Tibial nerve (tissue), 4 donors: ENCODE measurements at regions not wholly inside any gene's neighbourhood (a gene's known extent, or its start where the extent isn't known, plus 50 kb on each side); places are given as distances from the start of the nearest gene placed in this dataset.

Experiments used
- EP300 ChIP-seq, 2 donors: sonication (generic); formaldehyde crosslinking; IDR thresholded peaks; one replicate each; pipeline ENCODE4 v1.6.1; 2017; ENCODE audit warnings: antibody characterized with exemption in 2 of 2, mild to moderate bottlenecking in 1 of 2
- POLR2A ChIP-seq, 2 donors: fragments of 450-650 bp; IDR thresholded peaks; one replicate each; pipeline ENCODE4 v1.6.1; 2017; ENCODE audit warnings: antibody characterized with exemption in 2 of 2, mild to moderate bottlenecking in 2 of 2, moderate library complexity in 2 of 2
- TF ChIP-seq, protein P1 (sequence below), 5 experiments: fragments of 200-600 bp in 3 of 5; fragments of 450-650 bp in 2 of 5; sonication (generic) in 3 of 5; IDR thresholded peaks; one replicate each; pipeline ENCODE4 v1.5.1; 2016 to 2019; ENCODE audit warnings: antibody characterized with exemption in 5 of 5, mild to moderate bottlenecking in 3 of 5, moderate library complexity in 2 of 5

GRCh38 chrX:47313056-47313455 is 57.3 kb upstream of the ZNF157 start:
- TF ChIP-seq POLR2A (IDR thresholded peaks at IDR 0.05) (no peak), EP300 (IDR thresholded peaks at IDR 0.05) (no peak)
- TF ChIP-seq, protein P1, sequence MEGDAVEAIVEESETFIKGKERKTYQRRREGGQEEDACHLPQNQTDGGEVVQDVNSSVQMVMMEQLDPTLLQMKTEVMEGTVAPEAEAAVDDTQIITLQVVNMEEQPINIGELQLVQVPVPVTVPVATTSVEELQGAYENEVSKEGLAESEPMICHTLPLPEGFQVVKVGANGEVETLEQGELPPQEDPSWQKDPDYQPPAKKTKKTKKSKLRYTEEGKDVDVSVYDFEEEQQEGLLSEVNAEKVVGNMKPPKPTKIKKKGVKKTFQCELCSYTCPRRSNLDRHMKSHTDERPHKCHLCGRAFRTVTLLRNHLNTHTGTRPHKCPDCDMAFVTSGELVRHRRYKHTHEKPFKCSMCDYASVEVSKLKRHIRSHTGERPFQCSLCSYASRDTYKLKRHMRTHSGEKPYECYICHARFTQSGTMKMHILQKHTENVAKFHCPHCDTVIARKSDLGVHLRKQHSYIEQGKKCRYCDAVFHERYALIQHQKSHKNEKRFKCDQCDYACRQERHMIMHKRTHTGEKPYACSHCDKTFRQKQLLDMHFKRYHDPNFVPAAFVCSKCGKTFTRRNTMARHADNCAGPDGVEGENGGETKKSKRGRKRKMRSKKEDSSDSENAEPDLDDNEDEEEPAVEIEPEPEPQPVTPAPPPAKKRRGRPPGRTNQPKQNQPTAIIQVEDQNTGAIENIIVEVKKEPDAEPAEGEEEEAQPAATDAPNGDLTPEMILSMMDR (IDR thresholded peaks at IDR 0.05) = no peak
